Thyroid gland (tissue), 4 donors: ENCODE measurements at regions not wholly inside any gene's neighbourhood (a gene's known extent, or its start where the extent isn't known, plus 50 kb on each side); places are given as distances from the start of the nearest gene placed in this dataset.

ENCODE experiments used
- POLR2A ChIP-seq, 2 donors: fragments of 450-650 bp; IDR thresholded peaks; one replicate each; pipeline ENCODE4 v1.6.1; 2017; ENCODE audit warnings: antibody characterized with exemption in 2 of 2, mild to moderate bottlenecking in 2 of 2, moderate library complexity in 1 of 2
- TF ChIP-seq, protein P1 (sequence below), 6 experiments: fragments of 200-600 bp in 3 of 6; fragments of 450-650 bp in 3 of 6; sonication (generic) in 3 of 6; IDR thresholded peaks; one replicate each; pipeline ENCODE4 v1.5.1; 2016 to 2019; ENCODE audit warnings: antibody characterized with exemption in 6 of 6, mild to moderate bottlenecking in 2 of 6, inconsistent platforms in 1 of 6, moderate library complexity in 1 of 6

DNA sequence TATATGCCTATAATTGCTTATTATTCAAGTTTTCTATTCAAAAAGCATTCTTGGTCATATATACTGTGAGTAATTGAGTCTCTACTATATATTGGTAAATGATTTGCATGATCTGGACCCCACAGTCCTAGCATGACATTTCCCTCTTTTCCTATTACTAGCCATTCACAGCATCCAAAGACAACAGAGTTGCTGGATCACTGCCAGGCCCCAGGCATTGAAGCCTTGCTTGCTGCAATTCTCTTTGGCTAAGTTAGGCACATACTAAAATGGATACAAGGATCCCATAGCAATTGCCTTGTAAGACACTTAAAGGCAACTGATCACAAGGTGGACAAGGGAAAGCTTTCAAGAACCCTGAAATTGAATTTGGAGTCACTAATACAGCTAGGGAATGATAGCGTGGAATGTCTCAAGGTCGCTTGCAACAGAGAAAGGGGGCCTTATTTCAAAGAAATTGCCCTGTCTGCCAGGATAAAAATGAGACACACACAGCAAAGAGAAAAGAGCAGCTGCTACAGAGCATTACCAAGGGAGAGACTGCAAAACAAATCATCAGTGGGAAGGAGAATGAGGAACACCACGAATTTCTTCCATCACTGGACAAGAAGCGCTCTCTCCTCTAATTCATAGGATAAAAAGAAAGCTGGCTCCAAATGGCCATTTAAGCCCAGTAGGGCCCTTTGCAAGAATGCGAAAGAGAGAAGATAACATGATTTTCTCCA lies 77.1 kb upstream of the EPHA4 start:
- TF ChIP-seq, protein P1, sequence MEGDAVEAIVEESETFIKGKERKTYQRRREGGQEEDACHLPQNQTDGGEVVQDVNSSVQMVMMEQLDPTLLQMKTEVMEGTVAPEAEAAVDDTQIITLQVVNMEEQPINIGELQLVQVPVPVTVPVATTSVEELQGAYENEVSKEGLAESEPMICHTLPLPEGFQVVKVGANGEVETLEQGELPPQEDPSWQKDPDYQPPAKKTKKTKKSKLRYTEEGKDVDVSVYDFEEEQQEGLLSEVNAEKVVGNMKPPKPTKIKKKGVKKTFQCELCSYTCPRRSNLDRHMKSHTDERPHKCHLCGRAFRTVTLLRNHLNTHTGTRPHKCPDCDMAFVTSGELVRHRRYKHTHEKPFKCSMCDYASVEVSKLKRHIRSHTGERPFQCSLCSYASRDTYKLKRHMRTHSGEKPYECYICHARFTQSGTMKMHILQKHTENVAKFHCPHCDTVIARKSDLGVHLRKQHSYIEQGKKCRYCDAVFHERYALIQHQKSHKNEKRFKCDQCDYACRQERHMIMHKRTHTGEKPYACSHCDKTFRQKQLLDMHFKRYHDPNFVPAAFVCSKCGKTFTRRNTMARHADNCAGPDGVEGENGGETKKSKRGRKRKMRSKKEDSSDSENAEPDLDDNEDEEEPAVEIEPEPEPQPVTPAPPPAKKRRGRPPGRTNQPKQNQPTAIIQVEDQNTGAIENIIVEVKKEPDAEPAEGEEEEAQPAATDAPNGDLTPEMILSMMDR (IDR thresholded peaks at IDR 0.05), result no peak
- no peak for TF ChIP-seq POLR2A (IDR thresholded peaks at IDR 0.05)
